Natural killer cell (primary cell): ENCODE measurements at regions not wholly inside any gene's neighbourhood (a gene's known extent, or its start where the extent isn't known, plus 50 kb on each side); places are given as distances from the start of the nearest gene placed in this dataset.

ENCODE experiments used
- ATAC-seq, 3 donors: fragments of 150-1000 bp in 2 of 3; fragments of 200-7000 bp in 1 of 3; cut with Tn5 transposase; 1 replicate in 1 of 3; 2 replicates in 2 of 3; pipeline ENCODE4 v1.10.0; 2021; ENCODE audit warnings: mild to moderate bottlenecking in 2 of 3, moderate library complexity in 2 of 3
- DNase-seq, 2 donors: peaks; one replicate each; pipeline versions ENCODE4 v3.0.0 to v3.0.0-alpha.2; 2013 to 2021; ENCODE audit warnings: mixed read lengths in 1 of 2
- H3K27ac ChIP-seq: one replicate; pipeline ENCODE4 v1.5.1; 2013; ENCODE audit warnings: mild to moderate bottlenecking, low read length
- H3K27me3 ChIP-seq: one replicate; pipeline ENCODE4 v1.6.1; 2013; ENCODE audit warnings: low read length; ENCODE audit not compliant: control insufficient read depth, insufficient read depth
- H3K36me3 ChIP-seq: one replicate; pipeline ENCODE4 v1.6.1; 2013; ENCODE audit warnings: low read length; ENCODE audit not compliant: control insufficient read depth, insufficient read depth
- H3K4me1 ChIP-seq: one replicate; pipeline ENCODE4 v1.6.1; 2013; ENCODE audit warnings: low read length; ENCODE audit not compliant: control insufficient read depth, insufficient read depth
- H3K4me3 ChIP-seq: one replicate; pipeline ENCODE4 v1.5.1; 2013; ENCODE audit warnings: low read length
- H3K9me3 ChIP-seq: one replicate; pipeline ENCODE4 v1.6.1; 2013; ENCODE audit warnings: low read length; ENCODE audit not compliant: control insufficient read depth, insufficient read depth
- H3K27ac Mint-ChIP-seq, 2 donors: one replicate each; pipeline ENCODE4 v1.8.0; 2022; ENCODE audit warnings: mild to moderate bottlenecking in 2 of 2, mixed read lengths in 2 of 2, moderate library complexity in 1 of 2
- H3K27me3 Mint-ChIP-seq, 2 donors: one replicate each; pipeline ENCODE4 v1.8.0; 2022; ENCODE audit warnings: low read depth in 2 of 2, mixed read lengths in 2 of 2
- H3K36me3 Mint-ChIP-seq: one replicate; pipeline ENCODE4 v1.8.0; 2022; ENCODE audit warnings: mixed read lengths
- H3K4me1 Mint-ChIP-seq, 2 donors: one replicate each; pipeline ENCODE4 v1.8.0; 2022; ENCODE audit warnings: mixed read lengths in 2 of 2
- H3K4me3 Mint-ChIP-seq: one replicate; pipeline ENCODE4 v1.8.0; 2022; ENCODE audit warnings: mild to moderate bottlenecking, moderate library complexity, mixed read lengths
- H3K9me3 Mint-ChIP-seq, 2 donors: one replicate each; pipeline ENCODE4 v1.8.0; 2022; ENCODE audit warnings: mixed read lengths in 2 of 2
- CTCF ChIP-seq: fragments of 200-600 bp; IDR thresholded peaks from one replicate; pipeline ENCODE4 v1.8.0; 2022; ENCODE audit warnings: antibody characterized with exemption
- WGBS: methylation state at CpG from one replicate; pipeline ENCODE4 v1.1.7; 2013; ENCODE audit warnings: missing lambda C conversion rate; ENCODE audit not compliant: insufficient coverage; 5-methylcytosine and 5-hydroxymethylcytosine counted together
- intact Hi-C: fragments of 100-400 bp; cut with micrococcal nuclease; formaldehyde crosslinking; loops from one replicate; pipeline ENCODE4 v1.14.2; 2022

GRCh38 chr17:70804161-70804560 is 634.8 kb downstream of the KCNJ2 start:
- Mint-ChIP-seq H3K4me3 (no peak overlapping the region), H3K27me3 (no peaks in the 10 kb centered on the region), H3K9me3 (peaks cover 8 to 12% of the 10 kb centered on the region in 2 donors), H3K4me1 (no peaks in the 10 kb centered on the region), H3K27ac (no peak overlapping the region), H3K36me3 (no peaks in the 10 kb centered on the region)
- Histone ChIP-seq H3K27ac (no peak overlapping the region), H3K9me3 (no peaks in the 10 kb centered on the region), H3K27me3 (no peaks in the 10 kb centered on the region), H3K4me3 (no peak overlapping the region), H3K4me1 (no peaks in the 10 kb centered on the region), H3K36me3 (no peaks in the 10 kb centered on the region)
- no peak for DNase-seq
- ATAC-seq, result no peak
- TF ChIP-seq CTCF, result no peak
- intact Hi-C loops, result no loop called here

- 68% methylated on average over 2 of the region's 2 CpGs for WGBS
- no peak overlapping the region for H3K4me3 Mint-ChIP-seq
- Histone ChIP-seq H3K9me3 (no peaks in the 10 kb centered on the region), H3K36me3 (no peaks in the 10 kb centered on the region), H3K27ac (no peak overlapping the region), H3K27me3 (no peaks in the 10 kb centered on the region), H3K4me3 (no peak overlapping the region), H3K4me1 (no peaks in the 10 kb centered on the region)
- ATAC-seq, result no peak
- peaks cover 7% of the 10 kb centered on the region for H3K36me3 Mint-ChIP-seq
- H3K27ac Mint-ChIP-seq, result no peak overlapping the region
- peaks cover 11 to 12% of the 10 kb centered on the region in 2 donors for H3K9me3 Mint-ChIP-seq
- no peak for TF ChIP-seq CTCF
- no peak for DNase-seq
- no peaks in the 10 kb centered on the region for H3K27me3 Mint-ChIP-seq
- intact Hi-C loops, result no loop called here
- H3K4me1 Mint-ChIP-seq, result no peaks in the 10 kb centered on the region
Observed at GRCh38 chr17:70808596-70808995, 639.3 kb downstream of the KCNJ2 start.

- WGBS, result 69% methylated on average over 1 of the region's 1 CpG
- H3K27me3 ChIP-seq, result no peaks in the 10 kb centered on the region
- H3K4me3 ChIP-seq, result no peak overlapping the region
- no peak for DNase-seq
- Mint-ChIP-seq H3K4me1 (no peaks in the 10 kb centered on the region), H3K9me3 (peaks cover 10 to 14% of the 10 kb centered on the region in 2 donors), H3K4me3 (no peak overlapping the region), H3K36me3 (peaks cover 7% of the 10 kb centered on the region), H3K27ac (no peak overlapping the region), H3K27me3 (no peaks in the 10 kb centered on the region)
- no peak for TF ChIP-seq CTCF
- H3K27ac ChIP-seq, result no peak overlapping the region
- no peaks in the 10 kb centered on the region for H3K36me3 ChIP-seq
- no peak for ATAC-seq
- intact Hi-C loops, result no loop called here
- no peaks in the 10 kb centered on the region for H3K4me1 ChIP-seq
- H3K9me3 ChIP-seq, result no peaks in the 10 kb centered on the region
Observed at GRCh38 chr17:70810609-70811008, 641.3 kb downstream of the KCNJ2 start.

GRCh38 chr17:70813355-70813930 is 644.1 kb downstream of the KCNJ2 start:
- no peak for TF ChIP-seq CTCF
- Mint-ChIP-seq H3K4me3 (no peak overlapping the region), H3K4me1 (no peaks in the 10 kb centered on the region), H3K27me3 (no peaks in the 10 kb centered on the region), H3K27ac (no peak overlapping the region), H3K36me3 (peaks cover 7% of the 10 kb centered on the region), H3K9me3 (peaks cover 14 to 19% of the 10 kb centered on the region in 2 donors)
- WGBS, result 86% methylated on average over 12 of the region's 12 CpGs
- ATAC-seq, result no peak
- Histone ChIP-seq H3K27ac (no peak overlapping the region), H3K4me3 (no peak overlapping the region), H3K36me3 (no peaks in the 10 kb centered on the region), H3K9me3 (no peaks in the 10 kb centered on the region), H3K4me1 (no peaks in the 10 kb centered on the region), H3K27me3 (no peaks in the 10 kb centered on the region)
- intact Hi-C loops, result no loop called here
- no peak for DNase-seq
